Heart left ventricle (tissue), 13 donors: ENCODE measurements at regions not wholly inside any gene's neighbourhood (a gene's known extent, or its start where the extent isn't known, plus 50 kb on each side); places are given as distances from the start of the nearest gene placed in this dataset.

Experiments used
- CTCF ChIP-seq, 12 donors: fragments of 200-600 bp; sonication (generic) in 4 of 12; IDR thresholded peaks; one replicate each; pipeline versions ENCODE4 v1.5.0 to v1.8.0; 2018 to 2022; ENCODE audit warnings: antibody characterized with exemption in 12 of 12, mild to moderate bottlenecking in 5 of 12
- POLR2A ChIP-seq, 2 donors: fragments of 450-650 bp; IDR thresholded peaks; one replicate each; pipeline ENCODE4 v1.6.1; 2017; ENCODE audit warnings: antibody characterized with exemption in 2 of 2, mild to moderate bottlenecking in 2 of 2, moderate library complexity in 2 of 2
- donor health status: ischemic (EF 13 %, LVEDD 7.1; RV severe dilation, severe dysfunction).
- donor health status: DM: no; HTN: yes; CAD: no.
- donor health status: DM: no; HTN: no; CAD: no.
- donor health status: ischemic (EF 25% LVEDD 6.9; RV normal size, moderate dysfunction).
- donor health status: ischemic (EF 25% LVEDD 5.7; RV mildly dilated, moderate dysfunction).
- donor health status: ischemic (EF 35%, LVEDD 5.7; RV mildly dilated, moderate dysfunction).
- donor health status: nonischemic (EF 11% LVEDD 7.7; RV severe dilation, severe dysfunction).
- donor health status: DM: yes; HTN: yes; CAD: no.
- donor health status: PGD.
- donor health status: ischemic (EF 29% LVEDD 5.4; RV normal size, mild dysfunction).
- donor health status: nonischemic (EF 23%, LVEDD 6.1; RV moderate dilation, normal function).

GRCh38 chr5:3107156-3107611 lies 355.7 kb upstream of the IRX2 start:
- TF ChIP-seq CTCF (IDR thresholded peaks at IDR 0.05) = no peak
- no peak for TF ChIP-seq POLR2A (IDR thresholded peaks at IDR 0.05)
